Right atrium auricular region (tissue), 2 donors: ENCODE measurements at regions not wholly inside any gene's neighbourhood (a gene's known extent, or its start where the extent isn't known, plus 50 kb on each side); places are given as distances from the start of the nearest gene placed in this dataset.
"Not testable (repeated sequence)": the region's sequence is repeated elsewhere in the genome, so short reads cannot be mapped to it uniquely, and the experiment has no call there.

Experiments
- DNase-seq: peaks from one replicate; pipeline ENCODE4 v3.0.0-alpha.2; 2019; ENCODE audit warnings: low spot score
- H3K27ac ChIP-seq, 2 donors: fragments of 200-600 bp; sonication (generic); 1 replicate in 1 of 2; 2 replicates in 1 of 2; pipeline ENCODE4 v1.5.1; 2016 to 2019
- H3K27me3 ChIP-seq, 2 donors: fragments of 200-600 bp; sonication (generic); one replicate each; pipeline versions ENCODE4 v1.5.1 to v1.6.0; 2017 to 2019
- H3K36me3 ChIP-seq: fragments of 200-600 bp; sonication (generic); one replicate; pipeline ENCODE4 v1.5.1; 2016
- H3K4me1 ChIP-seq, 2 donors: fragments of 200-600 bp; sonication (generic); one replicate each; pipeline versions ENCODE4 v1.5.1 to v1.6.0; 2017 to 2019
- H3K4me3 ChIP-seq, 2 donors: fragments of 200-600 bp; sonication (generic); 1 replicate in 1 of 2; 2 replicates in 1 of 2; pipeline ENCODE4 v1.5.1; 2017 to 2019; ENCODE audit warnings: mild to moderate bottlenecking in 1 of 2, moderate library complexity in 1 of 2
- H3K9me3 ChIP-seq, 2 donors: fragments of 200-600 bp; sonication (generic); one replicate each; pipeline ENCODE4 v1.5.1; 2019
- CTCF ChIP-seq, 2 donors: fragments of 200-600 bp; sonication (generic); IDR thresholded peaks; one replicate each; pipeline ENCODE4 v1.5.1; 2019; ENCODE audit warnings: antibody characterized with exemption in 2 of 2

- no peak overlapping the region for H3K27ac ChIP-seq
- no peak overlapping the region for H3K4me3 ChIP-seq
- H3K9me3 ChIP-seq = peaks cover 0 to 10% of the 10 kb centered on the region in 2 donors
- no peaks in the 10 kb centered on the region for H3K4me1 ChIP-seq
- no peak for DNase-seq
- no peaks in the 10 kb centered on the region for H3K27me3 ChIP-seq
- no peaks in the 10 kb centered on the region for H3K36me3 ChIP-seq
- no peak for TF ChIP-seq CTCF (IDR thresholded peaks at IDR 0.05)
These were observed 260.8 kb upstream of the COBL start for GRCh38 chr7:51577390-51577789.

- no peaks in the 10 kb centered on the region for H3K9me3 ChIP-seq
- no peak overlapping the region for H3K27ac ChIP-seq
- DNase-seq = no peak
- no peak for TF ChIP-seq CTCF (IDR thresholded peaks at IDR 0.05)
- no peaks in the 10 kb centered on the region for H3K27me3 ChIP-seq
- H3K4me3 ChIP-seq = no peak overlapping the region
- no peaks in the 10 kb centered on the region for H3K4me1 ChIP-seq
- no peaks in the 10 kb centered on the region for H3K36me3 ChIP-seq
These were observed 253.0 kb upstream of the COBL start for GRCh38 chr7:51569581-51569980.

GRCh38 chr7:51569176-51569575 is 252.6 kb upstream of the COBL start:
- Histone ChIP-seq H3K36me3 (no peaks in the 10 kb centered on the region), H3K4me1 (no peaks in the 10 kb centered on the region), H3K9me3 (no peaks in the 10 kb centered on the region), H3K27me3 (no peaks in the 10 kb centered on the region), H3K4me3 (no peak overlapping the region), H3K27ac (no peak overlapping the region)
- no peak for DNase-seq
- TF ChIP-seq CTCF (IDR thresholded peaks at IDR 0.05) = no peak

GRCh38 chr7:51551070-51551469 is 234.5 kb upstream of the COBL start:
- DNase-seq = no peak
- no peak overlapping the region for H3K4me3 ChIP-seq
- no peaks in the 10 kb centered on the region for H3K27me3 ChIP-seq
- no peaks in the 10 kb centered on the region for H3K36me3 ChIP-seq
- no peaks in the 10 kb centered on the region for H3K4me1 ChIP-seq
- no peak for TF ChIP-seq CTCF (IDR thresholded peaks at IDR 0.05)
- H3K9me3 ChIP-seq = no peaks in the 10 kb centered on the region
- no peak overlapping the region for H3K27ac ChIP-seq

GRCh38 chr7:51545131-51545530 is 228.5 kb upstream of the COBL start:
- Histone ChIP-seq H3K4me1 (no peaks in the 10 kb centered on the region), H3K9me3 (peaks cover 0 to 5% of the 10 kb centered on the region in 2 donors), H3K27ac (no peak overlapping the region), H3K4me3 (no peak overlapping the region), H3K27me3 (no peaks in the 10 kb centered on the region), H3K36me3 (no peaks in the 10 kb centered on the region)
- TF ChIP-seq CTCF (IDR thresholded peaks at IDR 0.05) = no peak
- DNase-seq = no peak

GRCh38 chr7:51543801-51544553 is 227.4 kb upstream of the COBL start:
- Histone ChIP-seq H3K27me3 (no peaks in the 10 kb centered on the region), H3K9me3 (peaks cover 0 to 5% of the 10 kb centered on the region in 2 donors), H3K4me3 (no peak overlapping the region), H3K27ac (no peak overlapping the region), H3K4me1 (no peaks in the 10 kb centered on the region), H3K36me3 (no peaks in the 10 kb centered on the region)
- no peak for DNase-seq
- no peak for TF ChIP-seq CTCF (IDR thresholded peaks at IDR 0.05)

GRCh38 chr7:51540906-51541305 is 224.3 kb upstream of the COBL start:
- DNase-seq, H3K27me3 ChIP-seq, H3K4me3 ChIP-seq, H3K4me1 ChIP-seq, H3K36me3 ChIP-seq, H3K27ac ChIP-seq: not testable (repeated sequence)
- H3K9me3 ChIP-seq = peaks cover 0 to 14% of the 10 kb centered on the region in 2 donors
